Mesenchymal stem cell (in vitro differentiated cells and primary cell): ENCODE measurements at regions not wholly inside any gene's neighbourhood (a gene's known extent, or its start where the extent isn't known, plus 50 kb on each side); places are given as distances from the start of the nearest gene placed in this dataset.

Experiments
- DNase-seq: peaks from one replicate; pipeline ENCODE4 v3.0.0-alpha.2; 2013
- H2AFZ ChIP-seq: one replicate; pipeline ENCODE4 v1.6.1; 2013; ENCODE audit warnings: low read depth, mild to moderate bottlenecking, control low read depth, inconsistent platforms, low read length, moderate library complexity
- H2AK5ac ChIP-seq: 2 replicates; pipeline ENCODE4 v1.6.1; 2013; ENCODE audit warnings: low read length, moderate library complexity, mild to moderate bottlenecking, inconsistent platforms; ENCODE audit not compliant: severe bottlenecking
- H2BK120ac ChIP-seq: one replicate; pipeline ENCODE4 v1.6.1; 2013; ENCODE audit warnings: low read depth, mild to moderate bottlenecking, inconsistent platforms, low read length, moderate library complexity
- H2BK12ac ChIP-seq, 2 experiments: one replicate each; pipeline ENCODE4 v1.6.1; 2013; ENCODE audit warnings: inconsistent platforms in 2 of 2, low read length in 2 of 2, mild to moderate bottlenecking in 2 of 2, moderate library complexity in 2 of 2, control low read depth in 1 of 2
- H2BK15ac ChIP-seq: one replicate; pipeline ENCODE4 v1.6.1; 2013; ENCODE audit warnings: mild to moderate bottlenecking, low read depth, inconsistent platforms; ENCODE audit not compliant: poor library complexity, severe bottlenecking
- H2BK5ac ChIP-seq: 2 replicates; pipeline ENCODE4 v1.6.1; 2013; ENCODE audit warnings: low read depth, mild to moderate bottlenecking, low read length, control low read depth, inconsistent platforms; ENCODE audit not compliant: poor library complexity, severe bottlenecking
- H3K14ac ChIP-seq, 2 experiments: one replicate each; pipeline ENCODE4 v1.6.1; 2013; ENCODE audit warnings: inconsistent platforms in 2 of 2, low read length in 2 of 2, control low read depth in 1 of 2, mild to moderate bottlenecking in 1 of 2, moderate library complexity in 1 of 2
- H3K18ac ChIP-seq, 2 experiments: one replicate each; pipeline ENCODE4 v1.6.1; 2013; ENCODE audit warnings: inconsistent platforms in 2 of 2, low read length in 2 of 2, control low read depth in 1 of 2, low read depth in 1 of 2, mild to moderate bottlenecking in 1 of 2
- H3K23ac ChIP-seq, 2 experiments: one replicate each; pipeline ENCODE4 v1.6.1; 2013; ENCODE audit warnings: inconsistent platforms in 2 of 2, low read length in 2 of 2, mild to moderate bottlenecking in 2 of 2, moderate library complexity in 2 of 2, control low read depth in 1 of 2
- H3K27ac ChIP-seq: 2 replicates; pipeline ENCODE4 v1.5.1; 2013; ENCODE audit warnings: mild to moderate bottlenecking, moderate library complexity, low read length, control low read depth, inconsistent platforms; ENCODE audit not compliant: poor library complexity, severe bottlenecking
- H3K27me3 ChIP-seq, 2 experiments: 2 replicates each; pipeline versions ENCODE4 v1.6.1 to v1.7.0; 2013; ENCODE audit warnings: low read length in 2 of 2, mild to moderate bottlenecking in 2 of 2, moderate library complexity in 2 of 2, control low read depth in 1 of 2, inconsistent platforms in 1 of 2; ENCODE audit not compliant: control insufficient read depth in 1 of 2, insufficient read depth in 1 of 2
- H3K36me3 ChIP-seq, 2 experiments: 2 replicates each; pipeline versions ENCODE4 v1.6.1 to v1.7.0; 2013; ENCODE audit warnings: low read length in 2 of 2, control low read depth in 1 of 2, inconsistent platforms in 1 of 2, low read depth in 1 of 2, mild to moderate bottlenecking in 1 of 2; ENCODE audit not compliant: insufficient read depth in 2 of 2, control insufficient read depth in 1 of 2
- H3K4ac ChIP-seq, 2 experiments: one replicate each; pipeline ENCODE4 v1.6.1; 2013; ENCODE audit warnings: inconsistent platforms in 2 of 2, low read length in 2 of 2, mild to moderate bottlenecking in 2 of 2, moderate library complexity in 2 of 2, control low read depth in 1 of 2, low read depth in 1 of 2
- H3K4me1 ChIP-seq: 2 replicates; pipeline ENCODE4 v1.6.1; 2013; ENCODE audit warnings: low read depth, low read length, control low read depth; ENCODE audit not compliant: control insufficient read depth, insufficient read depth
- H3K4me2 ChIP-seq: 2 replicates; pipeline ENCODE4 v1.6.1; 2013; ENCODE audit warnings: low read length, mild to moderate bottlenecking, inconsistent platforms; ENCODE audit not compliant: poor library complexity, severe bottlenecking
- H3K4me3 ChIP-seq, 2 experiments: 2 replicates each; pipeline versions ENCODE4 v1.5.1 to v1.7.0; 2013; ENCODE audit warnings: low read length in 2 of 2, mild to moderate bottlenecking in 2 of 2, control low read depth in 1 of 2, low read depth in 1 of 2; ENCODE audit not compliant: insufficient read depth in 1 of 2
- H3K79me1 ChIP-seq: replicated peaks from 2 replicates; pipeline ENCODE4 v1.6.1; 2013; ENCODE audit warnings: mild to moderate bottlenecking, control low read depth, low read length, inconsistent platforms; ENCODE audit not compliant: poor library complexity, severe bottlenecking
- H3K9ac ChIP-seq: 2 replicates; pipeline ENCODE4 v1.7.0; 2013; ENCODE audit warnings: mild to moderate bottlenecking, low read length, moderate library complexity
- H3K9me3 ChIP-seq: 2 replicates; pipeline ENCODE4 v1.7.0; 2013; ENCODE audit warnings: mild to moderate bottlenecking, low read length; ENCODE audit not compliant: control insufficient read depth
- H4K8ac ChIP-seq: one replicate; pipeline ENCODE4 v1.6.1; 2013; ENCODE audit warnings: inconsistent platforms, mild to moderate bottlenecking, low read length, moderate library complexity
- H4K91ac ChIP-seq: one replicate; pipeline ENCODE4 v1.6.1; 2013; ENCODE audit warnings: mild to moderate bottlenecking, low read length, inconsistent platforms
- WGBS: methylation state at CpG from one replicate; pipeline ENCODE4 v1.1.7; 2013; ENCODE audit warnings: mixed read lengths; 5-methylcytosine and 5-hydroxymethylcytosine counted together

GRCh38 chr13:104404325-104404724 lies 1338.1 kb upstream of the SLC10A2 start:
- H2AFZ ChIP-seq = no peak overlapping the region
- H2BK5ac ChIP-seq = no peak overlapping the region
- no peaks in the 10 kb centered on the region for H3K36me3 ChIP-seq
- H3K9ac ChIP-seq = no peak overlapping the region
- H2AK5ac ChIP-seq = no peak overlapping the region
- DNase-seq = no peak
- no peak overlapping the region for H3K4me3 ChIP-seq
- no peak overlapping the region for H3K18ac ChIP-seq
- no peaks in the 10 kb centered on the region for H3K79me1 ChIP-seq
- no peaks in the 10 kb centered on the region for H3K4me1 ChIP-seq
- H3K14ac ChIP-seq = no peak overlapping the region
- WGBS = 79% methylated on average over 2 of the region's 2 CpGs
- H3K9me3 ChIP-seq = no peaks in the 10 kb centered on the region
- no peak overlapping the region for H2BK15ac ChIP-seq
- H3K27me3 ChIP-seq = no peaks in the 10 kb centered on the region
- H4K91ac ChIP-seq = no peak overlapping the region
- no peak overlapping the region for H4K8ac ChIP-seq
- no peak overlapping the region for H2BK120ac ChIP-seq
- no peak overlapping the region for H2BK12ac ChIP-seq
- no peak overlapping the region for H3K4ac ChIP-seq
- H3K27ac ChIP-seq = no peak overlapping the region
- no peak overlapping the region for H3K4me2 ChIP-seq
- H3K23ac ChIP-seq = no peak overlapping the region

GRCh38 chr13:104389691-104390090 lies 1323.5 kb upstream of the SLC10A2 start:
- Histone ChIP-seq H2BK5ac (no peak overlapping the region), H3K79me1 (no peaks in the 10 kb centered on the region), H2AK5ac (no peak overlapping the region), H3K36me3 (no peaks in the 10 kb centered on the region), H3K4ac (no peak overlapping the region), H3K9me3 (peaks cover 4% of the 10 kb centered on the region), H3K27me3 (no peaks in the 10 kb centered on the region), H2BK12ac (no peak overlapping the region), H3K23ac (no peak overlapping the region), H3K18ac (no peak overlapping the region), H3K4me3 (no peak overlapping the region), H3K4me1 (peaks cover 2% of the 10 kb centered on the region), H3K9ac (no peak overlapping the region), H2BK120ac (no peak overlapping the region), H3K27ac (no peak overlapping the region), H4K91ac (no peak overlapping the region), H3K4me2 (no peak overlapping the region), H3K14ac (no peak overlapping the region), H4K8ac (no peak overlapping the region), H2BK15ac (no peak overlapping the region), H2AFZ (no peak overlapping the region)
- peak; percentile 24 for DNase-seq
- 25% methylated on average over 1 of the region's 2 CpGs for WGBS

- Histone ChIP-seq H4K91ac (no peak overlapping the region), H3K36me3 (no peaks in the 10 kb centered on the region), H3K27ac (no peak overlapping the region), H3K4me2 (no peak overlapping the region), H2AFZ (no peak overlapping the region), H3K27me3 (no peaks in the 10 kb centered on the region), H3K4ac (no peak overlapping the region), H3K4me1 (peaks cover 2% of the 10 kb centered on the region), H3K9me3 (no peaks in the 10 kb centered on the region), H2BK120ac (no peak overlapping the region), H4K8ac (no peak overlapping the region), H2BK15ac (no peak overlapping the region), H3K79me1 (no peaks in the 10 kb centered on the region), H2BK5ac (no peak overlapping the region), H2BK12ac (no peak overlapping the region), H3K14ac (no peak overlapping the region), H3K18ac (no peak overlapping the region), H3K4me3 (no peak overlapping the region), H3K9ac (no peak overlapping the region), H3K23ac (no peak overlapping the region), H2AK5ac (no peak overlapping the region)
- WGBS = 75% methylated on average over 2 of the region's 3 CpGs
- DNase-seq = no peak
Observed at GRCh38 chr13:104387510-104387909, 1321.3 kb upstream of the SLC10A2 start.

DNA sequence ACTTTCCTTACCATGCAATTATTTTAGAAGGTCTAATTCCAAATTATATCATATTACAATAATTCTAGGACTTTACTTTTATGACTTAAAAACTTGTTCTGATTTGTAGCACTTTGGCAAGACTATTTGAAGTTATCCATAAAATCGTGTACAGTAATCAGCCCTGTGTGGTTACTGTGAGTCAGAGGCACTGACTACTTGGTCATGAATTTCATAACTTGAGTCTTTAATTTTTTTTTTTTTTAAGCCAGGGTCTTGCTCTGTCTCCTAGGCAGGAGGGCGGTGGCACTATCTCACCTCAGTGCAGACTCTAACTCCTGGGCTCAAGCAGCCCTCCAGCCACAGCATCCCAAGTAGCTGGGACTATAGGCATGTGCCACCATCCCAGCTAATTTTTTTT lies 1319.2 kb upstream of the SLC10A2 start:
- 65% methylated on average over 2 of the region's 2 CpGs for WGBS
- H3K27ac ChIP-seq = peak overlapping the region; percentile 35
- H3K4me2 ChIP-seq = no peak overlapping the region

More for the DNA sequence above, 1319.2 kb upstream of the SLC10A2 start:
- no peak overlapping the region for H2AFZ ChIP-seq
- H4K91ac ChIP-seq = no peak overlapping the region
- peaks cover 2% of the 10 kb centered on the region for H3K4me1 ChIP-seq
- no peak overlapping the region for H4K8ac ChIP-seq
- H3K4me3 ChIP-seq = no peak overlapping the region
- H2BK15ac ChIP-seq = no peak overlapping the region
- H3K36me3 ChIP-seq = no peaks in the 10 kb centered on the region
- no peak overlapping the region for H3K9ac ChIP-seq
- no peaks in the 10 kb centered on the region for H3K79me1 ChIP-seq
- H3K9me3 ChIP-seq = no peaks in the 10 kb centered on the region
- no peak overlapping the region for H3K14ac ChIP-seq
- no peaks in the 10 kb centered on the region for H3K27me3 ChIP-seq
- no peak overlapping the region for H3K4ac ChIP-seq
- no peak overlapping the region for H2BK120ac ChIP-seq
- peak; percentile 49 for DNase-seq
- no peak overlapping the region for H2BK5ac ChIP-seq
- H3K23ac ChIP-seq = no peak overlapping the region
- no peak overlapping the region for H2AK5ac ChIP-seq
- H2BK12ac ChIP-seq = no peak overlapping the region
- no peak overlapping the region for H3K18ac ChIP-seq
